A673 (cell line): ENCODE measurements at regions not wholly inside any gene's neighbourhood (a gene's known extent, or its start where the extent isn't known, plus 50 kb on each side); places are given as distances from the start of the nearest gene placed in this dataset.

Source experiments
- BruUV-seq: library from RNA; stranded (reverse); fragments of 400-500 nt; replicated peaks from 2 replicates; lab custom pipeline; 2021; lab: Mats Ljungman, UMichigan
- CTCF ChIA-PET: fragments of 300-600 bp; sonication (Branson Sonifier 250); formaldehyde crosslinking; loops from one replicate; lab custom pipeline; 2022; ENCODE audit warnings: antibody characterized with exemption; lab: Charles Lee
- POLR2A ChIA-PET: fragments of 300-600 bp; sonication (Branson Sonifier 250); formaldehyde crosslinking; loops from one replicate; lab custom pipeline; 2022; ENCODE audit warnings: antibody characterized with exemption; ENCODE audit not compliant: low non-redundant PET; lab: Charles Lee
- DNase-seq: peaks from one replicate; pipeline ENCODE4 v3.0.0-alpha.2; 2015; ENCODE audit warnings: low spot score
- H3K27ac ChIP-seq: fragments of 200-600 bp; sonication (generic); 2 replicates; pipeline ENCODE4 v1.5.1; 2016; ENCODE audit warnings: mixed run types, low read depth, mild to moderate bottlenecking, mixed read lengths, antibody characterized with exemption, low read length; ENCODE audit not compliant: poor library complexity, severe bottlenecking
- H3K27me3 ChIP-seq: fragments of 200-600 bp; sonication (generic); replicated peaks from 2 replicates; pipeline ENCODE4 v1.6.1; 2017; ENCODE audit warnings: mixed run types, low read depth, mild to moderate bottlenecking, mixed read lengths, antibody characterized with exemption, low read length; ENCODE audit not compliant: insufficient read depth, poor library complexity
- H3K36me3 ChIP-seq: fragments of 200-600 bp; sonication (generic); 2 replicates; pipeline ENCODE4 v1.6.1; 2016; ENCODE audit warnings: mixed run types, mild to moderate bottlenecking, mixed read lengths, antibody characterized with exemption, low read length; ENCODE audit not compliant: insufficient read depth, poor library complexity, severe bottlenecking
- H3K4me1 ChIP-seq: fragments of 200-600 bp; sonication (generic); 2 replicates; pipeline ENCODE4 v1.6.1; 2017; ENCODE audit warnings: mixed run types, mild to moderate bottlenecking, mixed read lengths, antibody characterized with exemption, low read length; ENCODE audit not compliant: insufficient read depth, poor library complexity, severe bottlenecking
- H3K4me3 ChIP-seq: fragments of 200-600 bp; sonication (generic); 2 replicates; pipeline ENCODE4 v1.5.1; 2016; ENCODE audit warnings: low read depth, mixed run types, mild to moderate bottlenecking, mixed read lengths, low read length; ENCODE audit not compliant: poor library complexity, severe bottlenecking
- H3K9me3 ChIP-seq: fragments of 200-600 bp; sonication (generic); 2 replicates; pipeline ENCODE4 v1.6.1; 2016; ENCODE audit warnings: mixed run types, low read depth, mild to moderate bottlenecking, mixed read lengths, antibody characterized with exemption, low read length; ENCODE audit not compliant: poor library complexity, severe bottlenecking
- CTCF ChIP-seq: fragments of 300-800, 200-600 bp; sonication (generic); conservative IDR thresholded peaks from 2 replicates; pipeline ENCODE4 v1.5.1; 2017; ENCODE audit warnings: low read depth, mild to moderate bottlenecking, antibody characterized with exemption, low read length, moderate library complexity, mixed read lengths
- EZH2 ChIP-seq: fragments of 200-600 bp; sonication (generic); IDR thresholded peaks from 2 replicates; pipeline ENCODE4 v1.6.1; 2017; ENCODE audit warnings: borderline replicate concordance, low read depth, mild to moderate bottlenecking, mixed read lengths, antibody characterized with exemption, low read length; ENCODE audit not compliant: poor library complexity, severe bottlenecking
- intact Hi-C: fragments of 100-400 bp; cut with micrococcal nuclease; formaldehyde crosslinking; loops from one replicate; pipeline ENCODE4 v1.10.0; 2022; ENCODE audit not compliant: unreplicated experiment

GRCh38 chr13:61179741-61180140 is 235.9 kb downstream of the PCDH20 start:
- intact Hi-C loops: no loop called here
- Histone ChIP-seq H3K27ac (no peak overlapping the region), H3K9me3 (no peaks in the 10 kb centered on the region), H3K4me3 (no peak overlapping the region), H3K36me3 (no peaks in the 10 kb centered on the region), H3K4me1 (no peaks in the 10 kb centered on the region), H3K27me3 (no peaks in the 10 kb centered on the region)
- ChIA-PET POLR2A (no interaction called here), CTCF (no interaction called here)
- BruUV-seq: no TSS peak
- TF ChIP-seq CTCF: no peak
- no peak for TF ChIP-seq EZH2
- no peak for DNase-seq

GRCh38 chr13:61170856-61171255 is 244.8 kb downstream of the PCDH20 start:
- Histone ChIP-seq H3K9me3 (no peaks in the 10 kb centered on the region), H3K27me3 (no peaks in the 10 kb centered on the region), H3K27ac (no peak overlapping the region), H3K4me3 (no peak overlapping the region), H3K36me3 (no peaks in the 10 kb centered on the region), H3K4me1 (peaks cover 10% of the 10 kb centered on the region)
- no TSS peak for BruUV-seq
- peak; percentile 31 for DNase-seq
- TF ChIP-seq CTCF (no peak), EZH2 (no peak)
- CTCF ChIA-PET: no interaction called here
- intact Hi-C loops: no loop called here
- POLR2A ChIA-PET: no interaction called here

GRCh38 chr13:61162636-61163035 is 253.0 kb downstream of the PCDH20 start:
- H3K27me3 ChIP-seq: no peaks in the 10 kb centered on the region
- BruUV-seq: no TSS peak
- CTCF ChIA-PET: no interaction called here
- no peaks in the 10 kb centered on the region for H3K9me3 ChIP-seq
- no peak for DNase-seq
- H3K36me3 ChIP-seq: no peaks in the 10 kb centered on the region
- no peaks in the 10 kb centered on the region for H3K4me1 ChIP-seq
- no peak overlapping the region for H3K4me3 ChIP-seq
- POLR2A ChIA-PET: no interaction called here
- intact Hi-C loops: no loop called here
- no peak overlapping the region for H3K27ac ChIP-seq
- TF ChIP-seq EZH2 (no peak), CTCF (no peak)
